HG03045 (cell line): ENCODE measurements at regions not wholly inside any gene's neighbourhood (a gene's known extent, or its start where the extent isn't known, plus 50 kb on each side); places are given as distances from the start of the nearest gene placed in this dataset.

ENCODE experiments used
- ATAC-seq: cut with Tn5 transposase; IDR thresholded peaks from one replicate; pipeline ENCODE4 v1.9.1; 2021; ENCODE audit warnings: mild to moderate bottlenecking, moderate library complexity; ENCODE audit not compliant: unreplicated experiment

DNA sequence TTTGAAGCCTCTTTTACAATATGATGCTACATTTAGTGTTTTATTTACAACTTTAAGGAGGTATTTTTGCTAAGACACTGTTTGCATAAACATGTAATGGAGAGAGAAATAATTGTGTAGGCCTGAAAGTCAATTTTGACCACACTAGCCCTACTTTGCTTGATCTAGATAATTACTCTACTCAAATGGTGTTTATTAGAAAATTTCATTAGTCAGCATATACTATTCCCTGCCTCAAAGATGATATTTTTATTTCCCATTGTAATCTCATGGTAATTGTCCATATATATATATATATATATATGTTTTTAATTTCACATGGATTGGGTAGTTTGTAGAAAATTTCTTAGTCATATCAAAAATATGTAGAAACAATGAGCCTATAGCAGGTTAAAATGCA lies 632.2 kb downstream of the SATB2 start:
- ATAC-seq, result no peak

DNA sequence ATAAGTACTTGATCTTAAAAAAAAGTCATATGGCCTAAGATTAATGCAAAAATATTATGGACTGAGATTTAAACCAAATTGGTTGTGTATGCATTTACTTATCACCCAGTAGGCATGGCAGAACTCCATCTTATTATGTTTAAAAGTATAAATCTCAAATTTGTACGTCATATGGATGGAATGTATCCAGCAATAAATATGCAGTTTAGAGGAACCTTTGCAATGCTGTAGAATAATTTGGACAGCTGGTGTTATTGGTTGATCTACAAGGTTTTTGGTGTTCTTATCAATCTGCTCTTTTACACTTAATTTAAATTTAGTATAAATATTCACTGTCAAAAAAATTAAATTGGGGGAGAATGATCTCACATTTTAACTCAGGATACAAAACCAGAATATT lies 640.2 kb downstream of the SATB2 start:
- ATAC-seq, result no peak

DNA sequence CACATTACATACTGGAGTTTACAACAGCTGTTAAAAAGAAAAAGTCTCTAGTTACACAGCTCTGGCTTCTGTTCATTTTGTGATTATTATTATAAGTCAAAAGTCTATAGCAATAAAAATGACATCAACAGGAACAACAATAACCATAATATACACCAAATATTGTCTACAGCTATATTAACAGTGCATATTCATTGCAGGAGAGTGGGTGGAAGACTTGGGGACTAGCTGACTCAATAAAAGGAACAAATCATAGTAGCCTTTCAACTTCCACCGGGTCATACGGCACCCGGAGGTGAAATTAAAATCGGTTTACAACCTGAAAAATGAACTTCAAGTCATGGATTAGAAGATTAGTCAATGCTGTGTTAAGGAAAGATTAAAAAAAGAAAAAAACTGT lies 642.1 kb downstream of the SATB2 start:
- no peak for ATAC-seq

DNA sequence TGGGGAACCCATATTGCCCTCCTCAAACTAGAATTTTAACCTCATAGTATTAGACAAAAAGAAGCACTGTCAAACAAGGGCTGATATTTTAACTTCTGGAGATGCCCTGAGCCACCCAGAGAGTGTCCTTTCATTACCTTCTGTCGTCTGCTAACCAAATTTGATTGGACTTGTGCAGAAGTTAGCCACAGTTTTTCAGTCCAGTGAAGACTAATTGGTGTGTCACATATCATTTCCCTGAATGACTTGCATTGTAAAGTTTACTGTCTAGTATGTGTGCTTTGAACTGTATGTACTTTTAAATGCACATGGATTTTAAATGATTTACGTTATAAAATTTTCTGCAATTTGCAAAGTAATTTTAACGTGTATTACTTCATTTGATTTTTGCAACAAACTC lies 646.5 kb downstream of the SATB2 start:
- ATAC-seq, result no peak

DNA sequence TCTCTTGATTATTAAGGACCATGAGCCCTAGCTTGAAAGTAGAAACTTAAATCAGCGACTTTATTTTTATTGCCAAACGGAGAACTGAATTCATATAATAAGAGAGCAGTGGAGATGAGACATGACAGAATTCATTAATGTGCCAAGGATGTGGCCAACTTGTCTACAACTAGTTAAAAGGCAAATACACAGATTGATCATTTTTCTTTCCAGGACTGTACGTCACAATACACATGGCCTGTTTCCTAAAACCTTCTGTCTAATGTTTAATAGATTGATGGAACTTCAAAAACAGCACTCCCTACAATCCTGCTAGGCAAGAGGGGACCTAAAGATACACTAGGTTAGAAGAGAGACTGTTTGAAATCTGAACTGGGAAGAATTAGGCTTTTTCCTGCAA lies 647.8 kb downstream of the SATB2 start:
- ATAC-seq, result no peak

DNA sequence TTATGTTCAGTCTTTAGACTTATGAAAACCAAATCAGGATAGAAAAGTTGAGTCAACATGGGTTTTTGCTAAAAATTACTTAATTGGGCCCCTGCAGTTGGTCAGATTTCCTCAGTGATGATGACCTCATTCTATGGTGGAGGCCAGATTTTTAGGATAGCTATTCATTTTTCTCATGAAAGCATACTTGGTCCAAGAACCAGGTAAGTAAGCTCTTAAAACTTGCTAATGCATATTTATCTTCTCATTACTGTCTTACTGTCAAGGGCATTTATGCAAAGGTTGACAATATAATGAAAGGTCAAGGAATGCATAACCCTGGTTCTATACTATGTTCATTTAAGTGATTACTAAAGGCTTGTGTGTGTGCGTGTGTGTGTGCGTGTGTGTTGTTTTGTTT lies 650.6 kb downstream of the SATB2 start:
- no peak for ATAC-seq

DNA sequence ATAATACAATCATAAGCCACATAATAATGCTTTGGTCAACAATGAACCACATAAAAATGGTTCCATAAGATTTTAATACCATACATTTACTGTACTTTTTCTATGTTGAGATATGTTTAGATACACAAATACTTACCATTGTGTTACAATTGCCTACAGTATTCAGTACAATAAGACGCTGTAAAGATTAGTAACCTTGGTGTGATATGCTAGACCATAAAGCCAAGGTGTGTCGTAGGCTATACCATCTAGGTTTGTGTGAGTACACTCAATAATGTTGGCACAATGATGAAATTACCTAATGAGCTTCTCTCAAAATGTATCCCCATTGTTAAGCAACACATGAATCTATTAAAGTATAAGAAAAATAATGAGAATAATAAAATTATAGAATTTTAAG lies 662.3 kb downstream of the SATB2 start:
- ATAC-seq, result no peak

DNA sequence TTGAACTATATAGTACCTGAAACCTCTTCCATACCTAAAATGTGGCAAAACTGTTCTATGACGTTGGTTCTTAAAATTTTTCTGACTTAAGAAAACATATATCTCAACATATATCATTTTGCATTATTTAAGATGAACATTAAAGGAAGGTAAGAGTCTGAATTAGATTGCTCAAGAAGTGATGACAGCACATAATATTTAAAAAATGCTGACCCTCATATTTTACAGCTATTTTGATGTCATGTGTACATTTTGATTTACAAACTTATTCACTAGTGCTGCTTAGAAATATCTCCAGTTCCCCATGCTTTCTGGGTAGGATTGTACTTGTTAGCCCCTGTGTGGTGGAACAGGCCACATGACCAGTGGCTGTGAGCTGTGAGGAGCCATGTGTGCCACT lies 666.1 kb downstream of the SATB2 start:
- ATAC-seq, result no peak

DNA sequence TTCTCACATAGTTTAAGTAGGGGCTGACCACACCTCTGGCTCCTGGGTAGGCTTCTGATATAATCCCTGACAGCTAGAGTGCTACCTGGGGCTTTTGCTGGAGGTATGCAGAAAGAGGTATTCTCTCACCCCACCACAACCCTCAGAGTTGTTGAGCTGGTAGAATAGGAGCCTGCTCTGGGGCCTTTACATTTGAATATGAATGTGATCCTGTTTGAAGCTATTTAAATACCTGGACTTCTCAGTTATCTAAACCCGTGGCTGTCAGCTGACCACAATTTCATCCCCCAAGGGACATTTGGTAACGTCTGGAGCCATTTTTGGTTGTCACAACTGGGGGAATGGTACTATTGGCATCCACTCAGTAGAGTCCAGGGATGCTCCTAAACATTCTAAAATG lies 669.1 kb downstream of the SATB2 start:
- ATAC-seq, result no peak

DNA sequence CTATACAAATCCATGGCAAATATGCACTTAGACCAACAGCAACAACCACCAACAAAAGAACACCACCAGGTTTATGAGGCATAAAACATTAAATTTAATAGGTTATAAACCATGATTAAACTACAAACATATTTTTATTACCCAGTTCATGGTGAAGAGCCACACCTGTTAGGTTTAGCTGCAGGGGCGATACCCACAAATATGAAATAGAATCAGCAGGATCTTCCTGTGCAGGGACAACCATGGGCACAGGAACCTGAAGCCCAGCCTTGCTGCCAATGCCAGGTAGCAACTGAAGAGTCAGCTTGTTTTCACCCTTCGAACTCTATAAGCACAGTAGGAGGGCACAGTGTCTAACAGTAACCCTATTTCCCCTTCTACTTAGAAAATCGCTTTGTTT lies 675.0 kb downstream of the SATB2 start:
- no peak for ATAC-seq

DNA sequence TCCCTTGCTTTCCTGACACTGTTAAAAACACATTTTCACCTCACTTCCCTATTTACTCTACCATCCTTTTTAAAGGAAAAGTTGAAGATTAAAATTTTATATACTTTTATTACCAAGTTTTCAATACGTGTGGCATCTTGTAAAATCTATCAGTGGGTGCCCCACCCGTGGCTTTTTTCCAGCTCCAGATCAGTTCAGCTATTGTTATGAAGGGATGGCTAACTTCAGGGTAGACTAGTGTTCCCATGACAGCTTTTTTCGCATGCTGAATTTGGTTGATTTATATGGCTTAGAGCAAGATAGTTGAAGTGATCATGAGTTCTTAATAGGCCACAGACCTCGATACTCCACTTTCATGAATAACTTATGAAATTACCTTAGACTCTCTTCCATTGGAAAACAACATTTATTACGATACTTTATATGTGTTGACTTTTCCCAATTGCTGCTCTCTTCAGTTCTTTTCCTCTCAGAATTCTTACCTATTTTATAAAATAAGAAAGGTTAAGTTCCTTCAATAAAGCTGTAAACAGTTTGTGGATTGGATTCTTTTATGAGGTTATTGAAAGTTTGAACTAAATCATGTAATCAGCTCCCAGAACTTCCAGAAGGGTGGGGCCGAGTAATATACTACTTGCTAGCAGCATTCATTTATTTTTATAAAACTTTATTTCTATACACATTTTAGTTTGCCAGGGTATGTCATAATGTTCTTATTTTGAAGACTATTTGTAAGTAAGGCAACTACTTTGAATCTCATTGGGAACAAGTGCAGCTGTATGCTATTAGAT lies 680.9 kb downstream of the SATB2 start:
- ATAC-seq, result no peak

DNA sequence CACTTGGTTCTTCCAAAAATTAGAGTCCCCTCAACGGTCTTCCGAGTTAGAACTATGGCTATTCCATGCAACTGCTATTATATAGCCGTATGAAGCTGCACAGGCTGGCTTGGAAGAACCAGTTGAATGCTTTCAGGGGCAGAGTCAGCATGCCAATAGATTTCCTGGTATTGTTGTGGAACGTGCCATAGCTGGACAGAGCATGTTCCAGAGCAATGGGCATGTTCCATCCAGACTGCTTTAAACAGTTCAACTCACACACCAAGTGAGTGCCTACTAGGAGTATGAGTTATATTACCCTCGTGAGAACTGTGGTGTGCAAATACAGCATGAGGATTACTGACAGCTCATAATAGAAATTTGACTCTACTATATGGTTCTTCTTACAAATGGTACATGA lies 682.0 kb downstream of the SATB2 start:
- no peak for ATAC-seq

DNA sequence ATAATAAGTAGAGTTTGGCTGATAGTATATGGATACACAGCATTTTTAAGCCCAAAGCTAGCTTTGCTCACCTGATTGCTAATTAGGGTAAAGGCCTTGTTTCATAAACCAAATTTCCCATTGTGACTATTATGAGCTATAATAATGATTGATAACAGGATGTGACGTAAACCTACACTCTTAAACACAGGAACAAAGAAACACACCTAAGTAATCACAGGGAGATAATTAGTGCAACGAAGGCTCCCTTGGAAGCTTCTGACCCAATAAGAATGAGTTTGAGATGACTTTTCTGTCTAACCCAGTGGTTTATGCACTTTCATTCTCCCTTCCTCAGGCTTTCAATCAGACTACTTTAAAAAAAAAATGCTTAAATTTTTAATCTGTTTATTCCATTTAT lies 683.2 kb downstream of the SATB2 start:
- ATAC-seq, result no peak

DNA sequence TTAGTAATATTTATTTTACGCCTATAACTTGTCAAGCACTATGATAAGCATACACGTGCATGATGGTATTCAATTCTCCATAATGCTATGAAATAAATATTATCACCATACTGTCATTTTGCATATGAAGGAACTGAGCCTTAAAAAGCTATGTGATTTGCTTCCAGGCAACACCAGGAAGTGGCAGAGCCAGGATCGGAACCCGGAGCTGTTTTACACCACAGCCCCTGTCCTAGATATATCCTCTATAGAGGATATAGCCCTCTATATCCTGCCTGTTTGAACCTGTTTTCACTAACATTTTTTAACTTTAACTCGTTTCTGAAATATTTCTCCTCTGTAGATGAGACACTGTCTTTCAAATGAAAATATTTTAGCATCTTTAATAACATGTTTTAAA lies 690.0 kb downstream of the SATB2 start:
- no peak for ATAC-seq

DNA sequence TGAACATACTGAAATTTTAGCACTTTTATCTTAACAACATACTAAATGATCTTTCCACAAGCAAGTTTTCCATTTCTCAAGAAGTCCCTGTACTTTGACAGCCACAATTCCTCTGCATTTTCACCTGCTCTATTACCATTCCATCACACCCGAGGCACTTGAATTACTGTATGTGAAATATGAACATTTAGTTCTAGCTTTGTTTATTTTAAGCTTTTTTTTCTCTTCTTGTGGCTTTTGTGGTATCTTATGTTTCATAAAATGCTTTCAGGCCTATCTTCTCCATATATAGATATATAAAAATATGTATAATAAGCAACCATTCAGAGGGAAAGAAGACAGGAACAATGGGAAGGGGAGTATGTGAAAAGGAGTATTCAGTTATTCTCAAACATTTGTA lies 693.9 kb downstream of the SATB2 start:
- ATAC-seq, result no peak

DNA sequence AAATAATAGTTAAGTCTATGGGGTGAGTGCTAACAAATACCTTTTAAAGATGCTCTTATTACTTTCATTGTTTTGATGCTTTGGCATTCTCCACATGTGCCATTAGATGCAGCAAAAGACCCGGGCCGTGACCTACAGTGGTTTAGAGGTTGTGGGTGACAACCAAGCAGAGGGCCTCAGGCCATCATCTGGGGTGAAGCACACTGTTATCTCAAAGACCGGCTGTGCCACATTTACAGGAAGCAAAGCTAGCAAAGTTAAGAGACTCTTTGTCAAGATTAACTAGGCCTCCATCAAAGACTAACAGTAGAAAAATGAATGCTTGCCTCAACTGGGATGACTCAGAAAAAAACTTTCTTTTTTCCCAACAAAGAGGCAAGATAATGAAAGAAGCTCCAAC lies 695.3 kb downstream of the SATB2 start:
- ATAC-seq, result no peak

DNA sequence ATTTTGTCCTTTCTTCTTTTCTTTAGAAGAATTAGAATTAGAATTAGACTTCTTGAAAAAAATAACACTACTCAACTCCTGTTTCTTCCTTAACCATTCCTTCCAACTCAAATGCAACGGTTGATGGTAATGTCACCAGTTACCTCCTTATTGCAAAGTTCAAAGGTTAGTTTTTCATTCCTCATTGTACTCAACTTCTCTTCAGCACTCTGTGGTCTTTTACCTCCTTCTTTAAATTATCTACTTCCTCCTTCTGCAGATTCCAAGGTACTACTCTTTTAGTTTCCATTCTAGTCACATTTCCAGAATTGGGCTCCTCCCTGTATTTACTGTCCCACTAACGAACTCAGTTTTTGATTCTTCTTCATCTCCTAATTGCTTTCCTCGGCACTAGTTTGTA lies 700.7 kb downstream of the SATB2 start:
- ATAC-seq, result no peak

DNA sequence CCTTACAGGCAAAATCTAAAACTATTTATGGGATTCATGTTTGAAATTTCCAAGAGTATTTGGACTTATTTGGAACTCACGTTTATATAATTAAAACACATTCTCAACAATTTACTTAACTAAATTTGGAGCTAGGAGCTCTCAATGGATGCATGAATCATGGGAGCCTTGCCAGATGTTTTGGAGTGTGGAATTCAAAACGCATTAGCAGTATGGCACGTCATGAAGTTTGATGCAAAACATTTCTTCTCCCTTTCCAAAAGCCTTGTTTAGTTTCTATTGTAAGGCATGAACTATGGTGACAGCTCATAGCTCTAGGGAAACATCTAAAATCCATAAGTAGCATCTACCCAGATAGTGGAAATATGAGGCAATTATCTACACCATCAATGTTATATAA lies 701.6 kb downstream of the SATB2 start:
- no peak for ATAC-seq

DNA sequence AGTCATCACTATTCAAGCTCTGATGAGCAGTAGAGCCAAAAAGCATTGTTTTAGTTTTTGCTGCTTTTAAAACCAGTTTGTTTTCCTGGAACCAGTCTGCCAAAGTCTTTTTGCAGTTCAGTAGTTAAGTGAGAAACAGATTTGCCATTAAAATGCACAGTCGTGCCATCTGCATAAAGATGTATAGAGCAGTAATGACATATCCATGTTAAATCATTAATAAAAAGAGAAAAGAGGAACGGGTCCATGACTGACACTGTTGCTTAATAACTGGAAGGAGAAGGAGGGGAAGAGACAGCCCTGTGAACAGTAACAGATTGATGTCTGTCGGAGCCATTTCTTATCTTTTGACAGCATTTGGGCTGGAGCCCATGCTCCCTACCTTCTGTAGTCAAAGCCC lies 704.6 kb downstream of the SATB2 start:
- no peak for ATAC-seq

DNA sequence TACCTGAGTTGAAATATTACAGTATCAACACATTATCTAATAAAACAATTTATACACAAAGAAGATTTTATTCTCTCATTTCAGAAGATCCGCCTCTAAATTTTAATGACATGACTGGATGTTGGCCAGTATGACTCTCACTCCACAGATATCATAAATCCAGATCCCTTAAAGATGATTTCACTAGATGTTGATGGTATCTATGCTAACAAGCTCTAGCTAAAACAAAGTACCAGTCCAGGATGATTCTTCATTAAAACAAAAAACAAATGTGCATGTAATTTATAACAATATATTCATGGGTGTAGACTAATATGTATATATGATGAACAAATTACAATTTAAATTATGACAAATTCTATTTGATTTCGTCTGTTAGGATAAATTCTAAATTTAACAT lies 708.4 kb downstream of the SATB2 start:
- no peak for ATAC-seq

DNA sequence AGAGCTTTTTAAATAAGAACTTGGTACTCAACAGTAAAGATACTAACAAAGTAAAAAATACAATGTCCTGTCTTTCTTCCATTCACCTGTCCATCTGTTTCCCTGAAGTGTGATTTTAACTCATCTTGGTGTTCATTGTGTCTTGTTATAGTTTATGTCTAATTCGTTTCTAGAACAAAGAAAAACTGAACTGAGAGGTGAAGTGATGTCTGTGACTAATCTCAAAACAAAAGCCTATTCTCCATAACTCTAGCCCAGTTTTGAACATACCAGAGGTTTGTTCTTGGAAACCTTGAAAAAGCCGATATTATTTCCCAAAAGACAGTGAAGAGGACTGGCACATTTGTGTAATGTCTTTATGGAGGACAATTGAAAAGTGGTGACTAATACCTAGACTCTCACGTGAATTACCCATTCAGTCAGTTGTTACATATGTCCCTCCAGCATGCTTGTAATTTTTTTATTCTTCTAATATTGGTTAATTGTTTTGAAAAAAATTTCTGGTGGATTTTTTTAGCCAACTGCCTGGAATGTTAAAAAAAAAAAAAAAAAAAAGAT lies 725.8 kb downstream of the SATB2 start:
- no peak for ATAC-seq

DNA sequence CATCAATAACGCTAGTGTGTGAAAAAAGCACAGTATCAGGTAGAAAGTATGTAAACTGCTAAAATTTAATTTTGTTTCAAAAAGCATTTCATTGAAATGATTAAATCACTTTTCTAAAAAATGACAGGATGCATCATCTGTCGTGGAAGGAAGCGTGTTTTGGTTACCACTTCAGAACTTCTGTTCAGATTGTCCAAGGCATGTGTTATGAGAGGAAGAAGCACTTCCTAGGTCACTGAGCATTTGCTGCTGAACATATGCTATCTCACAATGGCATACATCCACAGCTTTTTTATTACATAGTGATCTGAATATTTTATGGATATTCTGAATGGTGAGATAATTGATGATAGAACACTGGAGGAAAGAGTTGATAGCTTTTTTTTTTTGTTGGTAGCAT lies 737.5 kb downstream of the SATB2 start:
- no peak for ATAC-seq

DNA sequence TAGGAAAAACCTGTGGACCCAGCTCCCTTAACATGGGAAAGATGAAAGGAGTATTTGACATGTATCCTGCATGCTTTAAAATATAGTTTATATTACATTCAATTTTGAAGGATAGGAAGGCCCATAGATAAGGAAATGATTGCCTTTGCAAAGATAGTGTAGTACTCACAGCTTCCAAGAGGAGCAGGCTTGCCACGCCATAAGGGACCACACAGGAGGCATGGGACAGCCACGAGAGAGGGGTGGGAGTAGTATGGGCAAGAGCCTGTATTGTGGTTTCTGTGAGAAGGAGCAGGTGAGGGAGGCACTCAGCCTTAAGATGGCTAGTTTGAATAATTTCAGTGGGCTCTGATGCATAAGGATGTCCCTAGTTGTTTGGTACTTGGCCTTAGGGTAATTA lies 740.3 kb downstream of the SATB2 start:
- ATAC-seq, result no peak
